Stimulated activated CD8-positive, alpha-beta memory T cell treated with anti-CD3 and anti-CD28 coated beads, Interleukin-15, amount 100 ng/mL, for 48 hours (primary cell): ENCODE measurements at regions not wholly inside any gene's neighbourhood (a gene's known extent, or its start where the extent isn't known, plus 50 kb on each side); places are given as distances from the start of the nearest gene placed in this dataset.

Experiments
- DNase-seq, 2 donors: peaks; one replicate each; pipeline ENCODE4 v3.0.0-alpha.2; 2020; ENCODE audit warnings: low read depth in 2 of 2

DNA sequence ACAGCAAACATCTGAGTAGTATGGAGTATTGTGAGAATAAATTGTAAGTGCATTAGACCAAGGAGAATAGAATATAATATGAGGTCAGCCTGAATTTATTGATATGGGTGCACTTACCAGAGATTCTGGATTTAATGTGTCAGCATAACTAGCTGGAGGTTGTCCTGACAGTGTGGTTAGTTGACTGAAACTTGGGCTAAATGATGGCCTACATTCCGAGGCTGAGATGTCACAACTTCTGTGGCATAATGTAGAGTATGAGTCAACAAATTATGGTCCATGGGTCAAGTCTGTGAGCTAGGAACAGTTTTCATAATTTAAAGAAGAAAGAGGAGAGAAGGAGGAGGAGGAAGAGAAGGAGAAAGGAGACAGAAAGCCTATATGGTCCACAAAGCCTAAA lies 127.6 kb downstream of the QPCT start:
- no peak for DNase-seq

DNA sequence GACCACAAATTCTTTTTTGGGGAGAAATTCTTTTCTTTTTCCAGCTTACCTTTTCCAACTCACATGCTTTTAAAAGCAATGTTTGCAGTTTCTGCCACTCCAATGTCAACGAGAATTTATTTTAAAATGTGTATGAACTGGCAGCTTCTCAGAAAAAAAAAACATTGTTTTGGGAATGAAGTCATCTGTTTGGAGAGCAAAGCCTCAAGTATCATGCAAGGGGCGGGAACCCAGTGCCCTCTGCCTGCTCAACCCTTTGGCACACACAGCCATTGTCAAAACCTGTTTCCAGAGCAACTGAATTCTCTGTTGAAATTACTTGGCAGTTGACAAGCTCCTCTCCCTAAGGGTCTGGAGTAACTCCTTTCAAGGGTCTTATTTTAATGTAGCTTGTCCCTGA lies 128.5 kb downstream of the QPCT start:
- DNase-seq, result no peak

DNA sequence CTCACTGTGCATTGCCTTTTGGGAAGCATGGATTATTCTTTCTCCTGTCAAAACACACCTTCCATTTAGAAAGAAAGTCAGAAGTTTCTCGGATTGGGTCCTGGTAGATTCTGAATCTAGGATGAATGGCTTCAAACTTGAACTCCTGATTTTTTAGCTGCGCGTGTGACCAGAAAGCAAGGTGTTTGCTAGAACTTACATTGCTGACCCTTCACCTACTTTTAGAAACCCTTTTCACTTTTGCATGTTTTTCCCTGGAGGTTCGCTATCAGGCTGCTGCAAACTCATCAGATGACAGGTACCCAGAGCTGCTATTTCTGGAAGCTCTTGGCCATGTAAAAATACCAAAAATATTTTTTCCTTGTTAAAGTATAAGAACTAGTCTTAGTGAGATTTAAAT lies 132.0 kb downstream of the QPCT start:
- DNase-seq, result no peak

DNA sequence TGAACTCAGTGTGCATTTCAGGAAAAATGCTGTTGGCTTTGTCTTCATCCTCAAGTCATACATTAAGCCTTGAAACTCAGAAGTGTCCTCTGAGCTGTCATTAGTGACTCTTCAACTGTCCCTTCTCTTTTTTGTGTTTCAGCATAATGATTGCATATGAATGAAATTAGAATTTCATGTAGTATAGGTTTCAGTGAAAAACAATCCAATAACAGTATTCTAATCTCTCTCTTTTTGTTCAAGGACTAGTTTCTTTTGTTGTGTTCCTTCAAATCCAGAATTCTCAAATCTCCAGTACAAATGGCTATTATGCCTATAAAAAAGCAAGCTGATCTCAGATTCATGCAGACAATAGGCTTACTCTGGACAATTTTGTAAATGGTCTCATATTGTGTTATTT lies 133.5 kb downstream of the QPCT start:
- no peak for DNase-seq

DNA sequence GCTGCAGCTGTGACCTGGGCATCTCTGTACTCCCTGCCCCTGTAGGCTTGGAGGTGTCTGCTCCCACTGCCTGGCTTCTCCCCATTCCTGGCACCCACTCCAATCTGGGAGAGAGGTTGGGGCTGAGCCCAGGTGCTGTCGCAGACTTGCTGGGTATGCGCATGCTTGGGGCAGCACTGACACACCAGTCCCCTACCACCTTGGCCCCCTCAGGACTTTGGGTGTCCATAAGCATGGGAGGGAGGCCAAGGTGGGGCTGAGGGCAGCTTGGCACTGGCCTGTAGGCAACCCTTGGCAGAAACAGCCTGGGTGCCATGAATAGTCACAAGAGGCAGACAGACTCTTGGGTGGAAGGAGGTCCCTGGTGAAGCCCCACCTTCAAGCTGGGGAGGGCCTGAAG lies 136.8 kb downstream of the QPCT start:
- no peak for DNase-seq

DNA sequence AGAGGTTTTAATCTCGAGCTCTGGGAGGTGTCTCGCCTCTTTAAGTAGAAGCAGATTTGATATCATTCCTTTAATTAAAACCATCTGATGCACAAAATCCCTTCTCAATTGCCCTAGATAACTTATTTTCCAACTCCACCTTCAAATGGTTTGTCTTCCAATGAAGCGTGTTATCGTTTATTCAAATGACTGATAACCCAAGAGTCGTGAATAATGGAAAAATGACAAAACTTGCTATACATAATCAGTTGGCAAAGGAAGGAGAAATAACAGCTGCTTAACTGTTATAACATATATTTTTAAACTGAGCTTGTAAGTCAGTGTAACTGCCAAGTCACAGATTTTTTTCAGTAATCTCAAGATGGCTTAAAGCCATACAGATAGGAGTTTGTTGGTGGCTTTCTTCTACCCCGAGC lies 144.6 kb downstream of the QPCT start:
- DNase-seq, result no peak

DNA sequence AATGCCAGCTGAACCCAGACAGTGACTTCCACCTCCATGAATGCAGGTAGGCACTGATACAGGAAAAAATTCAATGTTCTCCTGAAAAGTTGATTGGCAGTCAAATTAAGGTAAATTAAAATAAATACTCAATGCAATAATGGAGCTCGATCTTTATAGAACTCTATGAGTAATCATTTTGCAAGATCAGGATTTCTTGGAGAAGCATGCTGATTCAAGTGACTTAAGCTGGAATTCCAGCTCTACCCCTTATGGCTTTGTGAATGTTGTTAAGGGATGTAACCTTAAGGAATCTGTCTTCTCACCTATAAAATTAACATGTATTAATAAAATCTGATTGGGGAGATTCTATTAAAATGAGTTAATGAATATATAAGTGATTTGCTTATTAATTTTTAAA lies 145.1 kb downstream of the QPCT start:
- DNase-seq, result no peak

DNA sequence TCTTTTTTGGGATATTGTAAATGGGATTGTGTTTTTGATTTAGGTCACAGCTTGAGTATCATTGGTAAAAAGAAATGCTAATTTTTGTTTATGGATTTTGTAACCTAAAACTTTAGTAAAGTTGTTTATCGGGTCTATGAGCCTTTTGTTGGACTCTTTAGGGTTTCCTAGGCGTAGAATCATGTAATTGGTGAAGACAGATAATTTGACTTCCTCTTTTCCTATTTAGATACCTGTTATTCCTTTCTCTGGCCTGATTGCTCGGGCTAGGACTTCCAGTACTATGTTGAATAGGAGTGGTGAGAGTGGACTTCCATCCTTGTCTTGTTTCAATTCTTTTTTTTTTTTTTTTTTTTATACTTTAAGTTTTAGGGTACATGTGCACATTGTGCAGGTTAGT lies 149.0 kb downstream of the QPCT start:
- no peak for DNase-seq

DNA sequence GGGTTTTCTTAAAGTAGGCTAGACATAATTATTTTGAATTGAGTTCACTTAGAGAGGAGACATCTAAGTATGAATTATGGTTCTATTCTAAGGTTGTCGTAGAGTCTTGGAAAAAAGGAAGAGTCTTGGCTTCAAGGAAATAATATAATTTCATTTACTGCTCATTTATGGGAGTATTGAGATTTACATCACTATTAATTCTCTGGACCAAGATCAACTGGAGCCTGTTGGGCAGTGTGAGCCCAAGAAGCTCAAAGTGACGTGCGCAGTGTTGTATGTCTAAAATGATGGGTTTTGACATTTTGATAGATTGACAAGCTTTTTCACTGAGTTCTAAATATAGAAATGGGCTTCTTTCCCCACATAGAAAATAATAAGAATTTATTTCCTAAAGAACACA lies 154.7 kb downstream of the QPCT start:
- no peak for DNase-seq

DNA sequence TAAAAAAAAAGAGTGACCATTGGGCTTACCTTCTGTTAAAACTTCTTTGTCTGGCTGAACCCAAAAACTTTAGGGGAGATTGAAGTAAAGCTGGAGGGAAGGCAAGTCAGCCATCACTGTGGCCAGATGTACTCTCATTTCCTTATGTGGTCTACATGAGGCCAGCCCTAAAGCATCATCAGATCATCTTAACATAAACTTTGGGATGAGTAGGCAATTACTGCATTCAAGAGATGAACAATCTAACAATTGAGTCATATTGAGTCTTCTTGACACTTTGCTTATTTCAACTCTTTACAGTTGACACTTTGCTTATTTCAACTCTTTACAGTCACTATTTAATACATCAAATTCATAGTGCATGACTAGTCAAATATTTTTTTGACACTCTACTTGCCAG lies 155.6 kb downstream of the QPCT start:
- no peak for DNase-seq

DNA sequence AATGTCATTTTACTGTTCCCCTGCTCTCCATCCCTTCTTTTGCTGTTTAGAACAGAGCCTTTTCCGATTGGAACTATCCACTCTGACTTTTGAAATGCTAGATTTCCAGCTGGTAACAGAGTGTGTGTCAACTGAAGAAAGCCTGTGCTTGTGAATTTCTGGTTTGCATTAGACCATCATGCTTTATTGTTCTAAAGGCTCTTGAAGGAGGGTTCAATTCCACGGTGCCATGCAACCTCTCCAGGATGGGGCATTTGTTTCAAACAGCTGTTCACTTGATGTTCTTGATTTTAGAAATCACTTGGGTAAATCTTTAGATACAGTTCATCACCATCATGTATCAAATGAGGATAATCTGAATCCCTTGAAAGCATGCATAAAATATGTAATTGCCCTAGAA lies 156.7 kb downstream of the QPCT start:
- DNase-seq, result no peak

DNA sequence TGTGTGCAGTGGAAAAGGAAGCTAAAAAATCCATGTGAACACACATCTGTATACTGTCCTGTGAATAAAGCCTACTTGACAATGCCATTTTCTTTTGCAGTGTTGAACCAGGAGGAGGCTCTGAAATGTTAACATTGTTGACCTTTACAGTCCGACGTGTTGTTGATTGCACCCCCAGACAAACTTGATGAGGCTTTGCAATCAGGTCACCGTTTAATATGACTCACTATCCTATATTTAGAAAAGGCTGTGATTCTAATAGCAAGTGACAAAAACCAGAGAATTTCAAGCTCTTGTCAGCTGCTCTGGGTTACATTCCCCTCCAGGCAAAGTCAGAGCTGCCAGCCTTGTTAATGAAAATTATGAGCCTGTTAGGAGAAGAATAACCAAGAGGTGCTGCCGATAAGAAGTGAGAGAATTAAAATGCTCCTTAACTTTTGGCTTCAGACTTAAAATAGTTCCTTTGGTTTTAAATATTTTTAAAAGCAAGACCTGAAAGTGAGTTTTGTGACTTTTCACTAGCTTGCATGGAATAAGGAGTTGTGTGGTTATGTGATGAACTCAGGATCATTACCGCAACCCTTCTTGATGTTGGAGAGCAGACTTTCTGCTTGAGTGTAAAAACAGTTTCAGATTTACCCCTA lies 162.1 kb downstream of the QPCT start:
- DNase-seq, result no peak

DNA sequence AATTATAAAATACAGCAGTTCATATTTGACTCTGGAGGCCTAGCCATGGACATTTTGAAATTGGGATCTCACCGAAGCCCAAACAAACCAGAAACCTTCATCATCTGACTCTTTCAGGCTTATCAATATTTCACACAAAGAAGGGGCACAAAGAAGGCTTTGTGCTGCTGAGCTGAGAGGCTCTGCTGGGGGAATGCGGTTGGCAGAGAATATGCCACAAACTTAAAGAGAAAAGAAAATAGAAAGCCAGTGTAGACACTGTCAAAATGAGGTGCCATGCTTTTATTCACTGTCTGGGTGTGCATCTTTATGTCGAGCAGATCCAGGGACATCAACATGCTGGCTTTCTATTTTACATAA lies 162.6 kb downstream of the QPCT start:
- no peak for DNase-seq

DNA sequence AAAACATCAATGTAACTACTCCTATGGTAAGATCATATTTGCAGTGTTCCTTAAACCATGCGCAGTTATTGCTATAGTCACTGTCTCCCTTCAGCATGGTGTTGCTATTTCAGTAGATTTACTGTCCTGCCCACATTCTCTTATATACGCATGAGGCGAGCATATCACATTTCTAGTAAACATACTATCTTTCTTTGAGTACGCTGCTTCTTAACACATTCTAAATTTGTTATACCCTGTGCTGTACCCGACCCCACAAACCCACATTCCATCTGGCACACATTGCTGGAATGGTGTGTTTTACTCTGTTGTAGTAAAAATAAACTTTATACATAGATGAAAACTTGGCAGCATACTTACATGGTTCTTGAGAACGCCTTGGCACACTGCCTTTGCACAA lies 163.3 kb downstream of the QPCT start:
- no peak for DNase-seq

DNA sequence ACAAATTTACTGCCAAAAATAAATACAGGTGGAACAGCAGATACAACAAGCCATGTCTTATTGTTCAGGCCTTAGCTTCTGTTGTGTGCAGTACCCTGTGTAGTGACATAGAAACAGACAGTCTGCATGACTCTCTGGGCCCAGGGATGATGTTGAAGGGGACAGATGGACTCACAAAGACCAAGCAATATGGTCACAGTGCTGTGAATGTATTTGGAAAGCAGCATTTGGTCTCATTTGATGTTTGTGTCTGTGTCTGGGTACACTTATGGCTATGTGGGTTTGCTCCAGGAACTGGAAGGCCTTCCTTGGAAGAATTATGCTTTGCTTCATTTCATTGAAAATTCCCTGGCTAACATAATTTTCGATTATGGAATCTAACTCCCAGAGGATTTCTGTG lies 158.5 kb downstream of the CDC42EP3 start:
- DNase-seq, result no peak

DNA sequence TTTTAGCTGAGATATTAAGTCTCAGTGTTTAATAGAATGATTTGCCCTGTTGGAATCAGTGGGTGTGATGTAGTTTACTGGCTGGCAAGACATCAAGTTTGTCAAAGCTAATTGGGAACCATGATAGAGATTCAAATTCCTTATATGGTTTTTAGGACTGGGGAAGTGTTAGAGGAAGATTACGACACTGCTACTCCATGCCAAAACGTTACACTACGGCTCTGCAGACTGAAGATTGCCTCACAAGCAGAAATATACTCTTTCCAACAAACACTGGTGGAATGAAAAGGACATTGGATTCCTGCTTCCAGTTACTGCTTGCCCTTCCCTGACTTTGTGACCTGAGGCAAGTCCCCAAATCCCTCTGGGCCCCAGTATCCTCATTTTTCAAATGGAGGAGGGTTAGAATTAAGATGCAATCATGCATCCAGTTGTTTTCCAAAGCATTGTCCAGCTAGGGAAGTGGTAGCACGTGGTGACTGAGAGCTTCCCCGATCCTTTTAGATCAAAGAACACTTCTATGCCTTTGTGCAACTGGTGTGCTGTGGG lies 147.6 kb downstream of the CDC42EP3 start:
- no peak for DNase-seq

DNA sequence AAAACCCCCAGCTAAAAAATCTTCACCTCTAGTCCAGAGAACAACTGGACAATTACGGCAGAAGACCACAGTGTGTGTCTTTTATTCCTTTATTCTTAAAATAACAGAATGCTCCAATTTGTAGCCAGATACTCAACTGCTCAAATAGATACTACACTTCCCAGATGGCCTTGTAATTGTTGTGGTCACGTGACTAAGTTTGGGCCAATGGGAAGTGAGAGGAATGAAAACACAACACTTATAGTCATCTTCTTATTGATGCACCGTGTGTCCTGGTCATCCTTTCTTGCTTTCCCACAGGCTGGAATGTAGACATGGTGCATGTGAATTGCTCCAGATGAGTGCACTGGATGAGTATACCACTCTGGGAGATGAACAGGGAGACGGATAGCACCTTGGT lies 145.1 kb downstream of the CDC42EP3 start:
- DNase-seq, result no peak

DNA sequence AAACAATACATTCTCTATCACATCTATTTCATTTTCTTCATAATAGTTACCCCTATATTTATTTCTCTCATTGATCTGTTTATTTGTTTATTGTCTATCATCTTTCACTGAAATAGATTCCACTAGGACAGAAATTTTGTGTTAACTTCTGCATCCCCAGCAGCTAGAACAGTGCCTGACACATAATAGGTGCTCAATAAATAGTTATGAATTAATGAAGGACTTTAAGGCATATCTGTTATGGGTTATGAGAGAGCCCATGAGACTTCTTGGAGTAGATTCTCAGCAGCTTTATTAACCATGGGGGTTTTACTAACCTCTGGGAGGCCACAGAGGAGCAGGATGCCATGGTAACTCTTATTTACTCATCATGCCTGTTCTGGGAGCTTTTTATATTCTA lies 144.6 kb downstream of the CDC42EP3 start:
- no peak for DNase-seq

DNA sequence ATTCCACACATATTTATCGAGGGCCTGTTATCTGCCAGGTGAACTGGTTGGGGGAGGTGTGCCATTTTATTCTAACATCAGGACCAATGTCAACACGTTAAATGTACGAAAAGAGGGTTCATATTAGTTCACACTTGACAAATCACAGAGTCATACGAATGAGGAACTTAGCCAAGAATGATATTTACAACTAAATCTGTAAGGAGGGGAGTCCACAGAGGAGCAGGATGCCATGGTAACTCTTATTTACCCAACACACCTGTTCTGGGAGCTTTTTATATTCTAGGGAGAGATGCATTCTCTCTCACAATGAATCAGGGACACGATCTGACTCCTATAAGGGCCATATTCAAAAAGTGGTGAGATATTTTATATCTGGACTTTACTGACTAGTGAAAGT lies 144.1 kb downstream of the CDC42EP3 start:
- no peak for DNase-seq

DNA sequence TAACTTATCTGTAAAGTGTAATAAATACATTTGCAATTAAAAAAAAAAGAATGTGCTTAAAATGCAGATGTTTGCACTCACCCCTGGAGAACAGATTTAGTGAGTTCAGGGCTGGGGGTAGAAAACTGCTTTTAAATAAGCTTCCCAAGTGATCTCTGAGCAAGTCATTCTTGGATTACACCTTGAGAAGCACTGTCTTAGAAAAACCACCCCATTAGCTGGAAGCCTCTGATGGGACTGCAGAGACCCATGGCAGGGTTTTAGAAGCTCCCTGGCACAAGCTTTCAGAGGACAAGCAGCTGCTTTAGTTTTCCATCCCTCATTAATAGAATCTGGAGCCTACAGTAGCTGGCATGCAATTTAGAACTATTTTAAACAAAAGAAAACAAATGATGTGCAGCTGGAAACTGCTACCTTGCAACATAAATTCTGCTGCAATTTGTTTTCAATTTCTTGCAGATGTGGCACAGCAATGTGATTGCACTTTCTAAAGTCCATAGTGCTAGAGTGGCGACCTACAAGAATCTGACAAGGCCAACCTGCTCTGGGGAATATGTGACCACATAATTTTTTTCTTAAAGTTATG lies 141.5 kb downstream of the CDC42EP3 start:
- DNase-seq, result no peak

DNA sequence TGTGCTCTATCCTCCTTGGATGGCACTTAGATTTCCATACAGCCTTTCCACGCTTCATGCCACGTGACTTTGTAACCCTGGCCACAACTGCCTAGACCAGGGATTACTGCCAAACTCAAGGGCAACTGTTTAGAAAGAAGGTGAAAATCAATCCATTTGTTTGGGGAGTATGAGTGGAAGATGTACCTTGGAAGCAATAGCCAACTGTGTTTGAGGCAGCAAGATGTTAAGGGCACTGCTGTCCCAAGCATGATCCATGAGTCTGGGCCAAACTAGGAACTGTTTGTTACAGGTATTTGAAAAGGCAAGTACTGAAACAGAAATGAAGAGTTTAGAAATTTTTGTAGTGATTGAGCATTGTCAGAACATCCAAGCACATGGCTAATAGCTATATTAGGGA lies 138.9 kb downstream of the CDC42EP3 start:
- no peak for DNase-seq

DNA sequence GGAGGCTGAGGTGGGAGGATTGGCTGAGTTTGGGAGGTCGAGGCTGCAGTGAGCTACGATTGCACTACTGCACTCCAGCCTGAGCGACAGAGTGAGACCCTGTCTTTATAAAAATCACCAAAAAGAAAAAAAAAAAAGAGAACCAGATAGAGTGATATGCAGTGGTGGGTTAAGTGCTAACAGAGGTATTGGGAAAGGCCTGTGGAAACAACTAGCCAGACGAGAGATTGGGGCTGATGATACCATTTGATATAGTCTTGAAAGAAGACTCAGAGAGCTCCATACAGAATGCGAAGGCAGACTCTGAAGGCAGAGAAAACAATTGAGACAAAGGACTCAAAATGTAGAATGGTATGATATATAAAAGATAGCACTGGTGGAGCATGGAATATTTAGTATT lies 134.1 kb downstream of the CDC42EP3 start:
- no peak for DNase-seq

DNA sequence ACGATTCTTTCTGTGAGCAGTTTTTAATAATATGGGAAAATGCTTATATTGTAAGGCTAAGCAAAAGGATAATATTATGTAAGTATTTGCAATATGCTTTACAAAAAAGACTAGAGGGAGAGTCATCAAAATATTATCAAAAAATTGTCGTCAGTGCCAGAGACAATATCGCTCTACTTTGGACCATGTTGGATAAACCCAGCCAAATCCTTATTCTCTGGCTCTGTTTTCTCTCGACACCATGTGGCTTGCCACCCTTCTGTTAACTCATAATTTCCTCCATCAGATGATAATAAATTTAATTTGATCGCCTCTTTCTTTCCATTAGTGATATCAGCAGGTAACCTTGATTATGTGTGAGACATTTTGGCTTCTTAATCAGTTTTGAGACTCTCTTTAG lies 129.9 kb downstream of the CDC42EP3 start:
- DNase-seq, result no peak

DNA sequence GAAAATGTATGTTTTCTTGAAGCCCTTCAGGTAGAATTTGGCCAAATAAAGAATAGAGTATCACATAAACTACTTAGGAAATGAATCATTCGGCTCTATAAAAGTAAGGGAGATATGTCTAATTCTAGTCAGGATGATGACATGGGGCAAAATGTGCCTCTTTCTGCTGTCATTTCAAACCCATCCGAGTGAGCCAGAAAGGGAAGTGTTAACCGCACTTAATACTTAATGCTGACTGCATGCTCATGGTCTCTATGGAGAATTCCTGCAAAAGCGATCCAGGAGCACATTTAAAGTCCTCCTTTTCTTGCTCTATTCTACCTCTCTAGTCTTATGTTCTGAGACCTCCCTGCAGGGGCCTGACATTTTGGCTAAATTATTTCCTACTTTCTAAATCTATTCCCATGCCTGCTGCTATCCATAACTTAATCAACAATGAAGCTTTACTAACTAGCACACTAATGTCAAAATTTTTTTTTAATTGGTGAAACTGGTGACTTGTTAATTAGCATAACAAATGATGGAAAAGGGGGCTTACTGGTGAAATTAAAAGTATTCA lies 127.4 kb downstream of the CDC42EP3 start:
- no peak for DNase-seq
